ENCODE measurements at regions not wholly inside any gene's neighbourhood (a gene's known extent, or its start where the extent isn't known, plus 50 kb on each side); places are given as distances from the start of the nearest gene placed in this dataset.

GRCh38 chr6:164455835-164456234 is 853.6 kb downstream of the C6orf118 start:
- Histone ChIP-seq H3K4me3 (ENCODE audit: insufficient read depth, low read depth, low read length) (no peak overlapping the region), H3K36me3 (replicated peaks; ENCODE audit: control insufficient read depth, insufficient read depth, low read length) (no peaks in the 10 kb centered on the region), H3K27me3 (ENCODE audit: control insufficient read depth, insufficient read depth, low read length) (no peaks in the 10 kb centered on the region)
- peak; percentile 21 for DNase-seq

- H3K36me3 ChIP-seq (replicated peaks; ENCODE audit: control insufficient read depth, insufficient read depth, low read length): no peaks in the 10 kb centered on the region
- H3K27me3 ChIP-seq (ENCODE audit: control insufficient read depth, insufficient read depth, low read length): no peaks in the 10 kb centered on the region
- no peak overlapping the region for H3K4me3 ChIP-seq (ENCODE audit: insufficient read depth, low read depth, low read length)
- no peak for DNase-seq
Measured at GRCh38 chr6:164453835-164454234, 855.6 kb downstream of the C6orf118 start.

GRCh38 chr6:164442572-164442971 is 866.8 kb downstream of the C6orf118 start:
- no peaks in the 10 kb centered on the region for H3K27me3 ChIP-seq (ENCODE audit: control insufficient read depth, insufficient read depth, low read length)
- no peaks in the 10 kb centered on the region for H3K36me3 ChIP-seq (replicated peaks; ENCODE audit: control insufficient read depth, insufficient read depth, low read length)
- H3K4me3 ChIP-seq (ENCODE audit: insufficient read depth, low read depth, low read length): no peak overlapping the region
- DNase-seq: no peak

GRCh38 chr6:164439331-164439730 is 870.1 kb downstream of the C6orf118 start:
- DNase-seq: no peak
- no peaks in the 10 kb centered on the region for H3K27me3 ChIP-seq (ENCODE audit: control insufficient read depth, insufficient read depth, low read length)
- no peak overlapping the region for H3K4me3 ChIP-seq (ENCODE audit: insufficient read depth, low read depth, low read length)
- no peaks in the 10 kb centered on the region for H3K36me3 ChIP-seq (replicated peaks; ENCODE audit: control insufficient read depth, insufficient read depth, low read length)

GRCh38 chr6:164436976-164437375 is 872.4 kb downstream of the C6orf118 start:
- no peaks in the 10 kb centered on the region for H3K36me3 ChIP-seq (replicated peaks; ENCODE audit: control insufficient read depth, insufficient read depth, low read length)
- DNase-seq: no peak
- H3K4me3 ChIP-seq (ENCODE audit: insufficient read depth, low read depth, low read length): no peak overlapping the region
- H3K27me3 ChIP-seq (ENCODE audit: control insufficient read depth, insufficient read depth, low read length): no peaks in the 10 kb centered on the region

GRCh38 chr6:164427728-164428402 is 881.5 kb downstream of the C6orf118 start:
- H3K36me3 ChIP-seq (replicated peaks; ENCODE audit: control insufficient read depth, insufficient read depth, low read length): no peaks in the 10 kb centered on the region
- no peaks in the 10 kb centered on the region for H3K27me3 ChIP-seq (ENCODE audit: control insufficient read depth, insufficient read depth, low read length)
- no peak overlapping the region for H3K4me3 ChIP-seq (ENCODE audit: insufficient read depth, low read depth, low read length)
- DNase-seq: no peak

GRCh38 chr6:164424489-164424888 is 884.9 kb downstream of the C6orf118 start:
- Histone ChIP-seq H3K4me3 (ENCODE audit: insufficient read depth, low read depth, low read length) (no peak overlapping the region), H3K27me3 (ENCODE audit: control insufficient read depth, insufficient read depth, low read length) (no peaks in the 10 kb centered on the region)
- DNase-seq: no peak

GRCh38 chr6:164419099-164419498 is 890.3 kb downstream of the C6orf118 start:
- H3K4me3 ChIP-seq (ENCODE audit: insufficient read depth, low read depth, low read length): no peak overlapping the region
- DNase-seq: no peak
- H3K36me3 ChIP-seq (replicated peaks; ENCODE audit: control insufficient read depth, insufficient read depth, low read length): no peaks in the 10 kb centered on the region
- H3K27me3 ChIP-seq (ENCODE audit: control insufficient read depth, insufficient read depth, low read length): no peaks in the 10 kb centered on the region

More at GRCh38 chr6:164424489-164424888, 884.9 kb downstream of the C6orf118 start:
- H3K36me3 ChIP-seq (replicated peaks; ENCODE audit: control insufficient read depth, insufficient read depth, low read length): no peaks in the 10 kb centered on the region

GRCh38 chr6:164418262-164418588 is 891.2 kb downstream of the C6orf118 start:
- Histone ChIP-seq H3K36me3 (replicated peaks; ENCODE audit: control insufficient read depth, insufficient read depth, low read length) (no peaks in the 10 kb centered on the region), H3K27me3 (ENCODE audit: control insufficient read depth, insufficient read depth, low read length) (no peaks in the 10 kb centered on the region), H3K4me3 (ENCODE audit: insufficient read depth, low read depth, low read length) (no peak overlapping the region)
- DNase-seq: no peak

- Histone ChIP-seq H3K36me3 (replicated peaks; ENCODE audit: control insufficient read depth, insufficient read depth, low read length) (no peaks in the 10 kb centered on the region), H3K27me3 (ENCODE audit: control insufficient read depth, insufficient read depth, low read length) (no peaks in the 10 kb centered on the region), H3K4me3 (ENCODE audit: insufficient read depth, low read depth, low read length) (no peak overlapping the region)
- DNase-seq: peak; percentile 16
Measured at GRCh38 chr6:164417537-164418261, 891.7 kb downstream of the C6orf118 start.

GRCh38 chr6:164415832-164416563 is 893.4 kb downstream of the C6orf118 start:
- no peak overlapping the region for H3K4me3 ChIP-seq (ENCODE audit: insufficient read depth, low read depth, low read length)
- DNase-seq: no peak
- no peaks in the 10 kb centered on the region for H3K27me3 ChIP-seq (ENCODE audit: control insufficient read depth, insufficient read depth, low read length)
- H3K36me3 ChIP-seq (replicated peaks; ENCODE audit: control insufficient read depth, insufficient read depth, low read length): no peaks in the 10 kb centered on the region

GRCh38 chr6:164414695-164415094 is 894.7 kb downstream of the C6orf118 start:
- Histone ChIP-seq H3K4me3 (ENCODE audit: insufficient read depth, low read depth, low read length) (no peak overlapping the region), H3K27me3 (ENCODE audit: control insufficient read depth, insufficient read depth, low read length) (no peaks in the 10 kb centered on the region), H3K36me3 (replicated peaks; ENCODE audit: control insufficient read depth, insufficient read depth, low read length) (no peaks in the 10 kb centered on the region)
- no peak for DNase-seq

- no peak overlapping the region for H3K4me3 ChIP-seq (ENCODE audit: insufficient read depth, low read depth, low read length)
- no peaks in the 10 kb centered on the region for H3K27me3 ChIP-seq (ENCODE audit: control insufficient read depth, insufficient read depth, low read length)
- no peak for DNase-seq
- H3K36me3 ChIP-seq (replicated peaks; ENCODE audit: control insufficient read depth, insufficient read depth, low read length): no peaks in the 10 kb centered on the region
Measured at GRCh38 chr6:164412566-164412965, 896.8 kb downstream of the C6orf118 start.

- Histone ChIP-seq H3K4me3 (ENCODE audit: insufficient read depth, low read depth, low read length) (no peak overlapping the region), H3K36me3 (replicated peaks; ENCODE audit: control insufficient read depth, insufficient read depth, low read length) (no peaks in the 10 kb centered on the region), H3K27me3 (ENCODE audit: control insufficient read depth, insufficient read depth, low read length) (no peaks in the 10 kb centered on the region)
- no peak for DNase-seq
Measured at GRCh38 chr6:164410017-164410416, 899.4 kb downstream of the C6orf118 start.
